C4-2B (cell line): ENCODE measurements at regions not wholly inside any gene's neighbourhood (a gene's known extent, or its start where the extent isn't known, plus 50 kb on each side); places are given as distances from the start of the nearest gene placed in this dataset.

Source experiments
- CTCF ChIP-seq: fragments of 450-650 bp; conservative IDR thresholded peaks from 2 replicates; pipeline ENCODE4 v1.5.1; 2017; ENCODE audit warnings: mild to moderate bottlenecking
- ZFX ChIP-seq: fragments of 450-650 bp; IDR thresholded peaks from 2 replicates; pipeline ENCODE4 v1.6.1; 2017

- TF ChIP-seq CTCF: no peak
- no peak for TF ChIP-seq ZFX
Measured at GRCh38 chr4:79820427-79820826, 252.6 kb downstream of the ANTXR2 start.
